ENCODE measurements at regions not wholly inside any gene's neighbourhood (a gene's known extent, or its start where the extent isn't known, plus 50 kb on each side); places are given as distances from the start of the nearest gene placed in this dataset.

- TF ChIP-seq, protein P1, sequence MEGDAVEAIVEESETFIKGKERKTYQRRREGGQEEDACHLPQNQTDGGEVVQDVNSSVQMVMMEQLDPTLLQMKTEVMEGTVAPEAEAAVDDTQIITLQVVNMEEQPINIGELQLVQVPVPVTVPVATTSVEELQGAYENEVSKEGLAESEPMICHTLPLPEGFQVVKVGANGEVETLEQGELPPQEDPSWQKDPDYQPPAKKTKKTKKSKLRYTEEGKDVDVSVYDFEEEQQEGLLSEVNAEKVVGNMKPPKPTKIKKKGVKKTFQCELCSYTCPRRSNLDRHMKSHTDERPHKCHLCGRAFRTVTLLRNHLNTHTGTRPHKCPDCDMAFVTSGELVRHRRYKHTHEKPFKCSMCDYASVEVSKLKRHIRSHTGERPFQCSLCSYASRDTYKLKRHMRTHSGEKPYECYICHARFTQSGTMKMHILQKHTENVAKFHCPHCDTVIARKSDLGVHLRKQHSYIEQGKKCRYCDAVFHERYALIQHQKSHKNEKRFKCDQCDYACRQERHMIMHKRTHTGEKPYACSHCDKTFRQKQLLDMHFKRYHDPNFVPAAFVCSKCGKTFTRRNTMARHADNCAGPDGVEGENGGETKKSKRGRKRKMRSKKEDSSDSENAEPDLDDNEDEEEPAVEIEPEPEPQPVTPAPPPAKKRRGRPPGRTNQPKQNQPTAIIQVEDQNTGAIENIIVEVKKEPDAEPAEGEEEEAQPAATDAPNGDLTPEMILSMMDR (conservative IDR thresholded peaks at IDR 0.05): no peak
- TF ChIP-seq EZH2 (IDR thresholded peaks at IDR 0.05; ENCODE audit: low read depth): no peak
Measured at GRCh38 chr1:38261574-38261973, 215.0 kb upstream of the POU3F1 start.

Data from PC-9 (cell line).